ENCODE measurements at regions not wholly inside any gene's neighbourhood (a gene's known extent, or its start where the extent isn't known, plus 50 kb on each side); places are given as distances from the start of the nearest gene placed in this dataset.

DNA sequence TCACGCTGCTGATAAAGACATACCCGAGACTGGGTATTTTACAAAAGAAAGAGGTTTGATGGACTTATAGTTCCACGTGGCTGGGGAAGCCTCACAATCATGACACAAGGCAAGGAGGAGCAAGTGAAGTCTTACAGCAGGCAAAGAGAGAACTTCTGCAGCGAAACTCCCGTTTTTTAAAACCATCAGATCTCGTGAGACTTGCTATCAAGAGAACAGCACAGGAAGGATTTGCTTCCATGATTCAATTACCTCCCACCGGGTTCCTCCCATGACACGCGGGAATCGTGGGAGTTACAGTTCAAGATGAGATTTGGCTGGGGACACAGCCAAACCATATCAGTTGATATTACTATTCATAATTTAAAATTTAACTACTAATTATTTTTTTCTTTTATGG, 157.3 kb upstream of the ATXN1 start (continued):
- TF ChIP-seq, protein P1, sequence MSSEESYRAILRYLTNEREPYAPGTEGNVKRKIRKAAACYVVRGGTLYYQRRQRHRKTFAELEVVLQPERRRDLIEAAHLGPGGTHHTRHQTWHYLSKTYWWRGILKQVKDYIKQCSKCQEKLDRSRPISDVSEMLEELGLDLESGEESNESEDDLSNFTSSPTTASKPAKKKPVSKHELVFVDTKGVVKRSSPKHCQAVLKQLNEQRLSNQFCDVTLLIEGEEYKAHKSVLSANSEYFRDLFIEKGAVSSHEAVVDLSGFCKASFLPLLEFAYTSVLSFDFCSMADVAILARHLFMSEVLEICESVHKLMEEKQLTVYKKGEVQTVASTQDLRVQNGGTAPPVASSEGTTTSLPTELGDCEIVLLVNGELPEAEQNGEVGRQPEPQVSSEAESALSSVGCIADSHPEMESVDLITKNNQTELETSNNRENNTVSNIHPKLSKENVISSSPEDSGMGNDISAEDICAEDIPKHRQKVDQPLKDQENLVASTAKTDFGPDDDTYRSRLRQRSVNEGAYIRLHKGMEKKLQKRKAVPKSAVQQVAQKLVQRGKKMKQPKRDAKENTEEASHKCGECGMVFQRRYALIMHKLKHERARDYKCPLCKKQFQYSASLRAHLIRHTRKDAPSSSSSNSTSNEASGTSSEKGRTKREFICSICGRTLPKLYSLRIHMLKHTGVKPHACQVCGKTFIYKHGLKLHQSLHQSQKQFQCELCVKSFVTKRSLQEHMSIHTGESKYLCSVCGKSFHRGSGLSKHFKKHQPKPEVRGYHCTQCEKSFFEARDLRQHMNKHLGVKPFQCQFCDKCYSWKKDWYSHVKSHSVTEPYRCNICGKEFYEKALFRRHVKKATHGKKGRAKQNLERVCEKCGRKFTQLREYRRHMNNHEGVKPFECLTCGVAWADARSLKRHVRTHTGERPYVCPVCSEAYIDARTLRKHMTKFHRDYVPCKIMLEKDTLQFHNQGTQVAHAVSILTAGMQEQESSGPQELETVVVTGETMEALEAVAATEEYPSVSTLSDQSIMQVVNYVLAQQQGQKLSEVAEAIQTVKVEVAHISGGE (CRISPR knock-in tag; IDR thresholded peaks at IDR 0.05) = no peak

- Histone ChIP-seq H3K9me3 (replicated peaks; ENCODE audit: control insufficient read depth, insufficient read depth, low read length) (no peaks in the 10 kb centered on the region; the same call in 2 of the 3 replicates), H3K79me2 (ENCODE audit: control insufficient read depth, insufficient read depth, low read length) (no peaks in the 10 kb centered on the region), H3K4me3 (no peak overlapping the region), H4K20me1 (ENCODE audit: control insufficient read depth, insufficient read depth) (no peaks in the 10 kb centered on the region), H3K27me3 (replicated peaks in 1 of 2; ENCODE audit: control insufficient read depth in 2 of 2, insufficient read depth in 2 of 2, low read length in 1 of 2) (no peaks in the 10 kb centered on the region; a peak in 1 of 4 replicates), H3K4me1 (ENCODE audit: control insufficient read depth, insufficient read depth, low read length) (no peaks in the 10 kb centered on the region), H2AFZ (ENCODE audit: control insufficient read depth, low read depth, low read length) (no peak overlapping the region), H3K4me2 (ENCODE audit: control insufficient read depth, insufficient read depth) (no peak overlapping the region), H3K36me3 (ENCODE audit: control insufficient read depth in 2 of 2, insufficient read depth in 2 of 2, low read length in 1 of 2) (no peaks in the 10 kb centered on the region), H3K9ac (ENCODE audit: control insufficient read depth, insufficient read depth, low read length) (no peak overlapping the region), H3K27ac (ENCODE audit: control insufficient read depth, insufficient read depth) (no peak overlapping the region)
- intact Hi-C loops (cut with micrococcal nuclease; ENCODE audit: unreplicated experiment) = no loop called here
- ChIA-PET POLR2A (no interaction called here), CTCF (no interaction called here), SMC1A (ENCODE audit: uncharacterized antibody, unreplicated experiment) (no interaction called here), RAD21 (ENCODE audit: unreplicated experiment) (no interaction called here)
- ATAC-seq = no peak; the same call in 2 of the 3 replicates
- 46% methylated on average over 3 of the region's 3 CpGs for WGBS (ENCODE audit: insufficient coverage, insufficient replicate concordance, low lambda C conversion rate, missing lambda C conversion rate)
- no TSS peak for BruUV-seq (replicated peaks)
- TF ChIP-seq, protein P1 (CRISPR knock-in tag; IDR thresholded peaks at IDR 0.05) = no peak
- TF ChIP-seq JUND (IDR thresholded peaks at IDR 0.05; ENCODE audit: low read depth, low read length) (no peak), CBX3 (IDR thresholded peaks at IDR 0.05; ENCODE audit: borderline replicate concordance, low read depth) (no peak), STAT3 (IDR thresholded peaks at IDR 0.05; ENCODE audit: low read depth, low read length) (no peak), KDM1A (IDR thresholded peaks at IDR 0.05; ENCODE audit: borderline replicate concordance) (no peak), RELA (IDR thresholded peaks at IDR 0.05; ENCODE audit: borderline replicate concordance, partially characterized antibody) (no peak), SPI1 (IDR thresholded peaks at IDR 0.05; ENCODE audit: borderline replicate concordance, insufficient read depth, low read depth, low read length) (no peak)
- in situ Hi-C loops (cut with MboI) = no loop called here
- FAIRE-seq = no peak
- no peak for DNase-seq (ENCODE audit: low read depth, low spot score)
Observed at GRCh38 chr6:16914184-16914583, 152.9 kb upstream of the ATXN1 start.
